ENCODE measurements at regions not wholly inside any gene's neighbourhood (a gene's known extent, or its start where the extent isn't known, plus 50 kb on each side); places are given as distances from the start of the nearest gene placed in this dataset.

- no peak for TF ChIP-seq POLR2AphosphoS5 (IDR thresholded peaks at IDR 0.05; ENCODE audit: low read depth, low read length)
- TF ChIP-seq POLR2A (IDR thresholded peaks at IDR 0.05; ENCODE audit: low read depth, low read length) = no peak
- no peak for TF ChIP-seq PAX5 (IDR thresholded peaks at IDR 0.05; ENCODE audit: insufficient read depth, low read length, severe bottlenecking)
- TF ChIP-seq SPI1 (IDR thresholded peaks at IDR 0.05; ENCODE audit: low read depth, low read length) = no peak
These were observed 123.4 kb downstream of the ASB9 start for GRCh38 chrX:15146515-15146914.

All from GM12891 (cell line).